GM03348 (cell line): ENCODE measurements at regions not wholly inside any gene's neighbourhood (a gene's known extent, or its start where the extent isn't known, plus 50 kb on each side); places are given as distances from the start of the nearest gene placed in this dataset.

Source experiments
- DNase-seq: peaks from one replicate; pipeline ENCODE4 v3.0.0; 2012; ENCODE audit warnings: low spot score

- DNase-seq = no peak
Measured at GRCh38 chr20:11281768-11282167, 608.0 kb upstream of the JAG1 start.

DNA sequence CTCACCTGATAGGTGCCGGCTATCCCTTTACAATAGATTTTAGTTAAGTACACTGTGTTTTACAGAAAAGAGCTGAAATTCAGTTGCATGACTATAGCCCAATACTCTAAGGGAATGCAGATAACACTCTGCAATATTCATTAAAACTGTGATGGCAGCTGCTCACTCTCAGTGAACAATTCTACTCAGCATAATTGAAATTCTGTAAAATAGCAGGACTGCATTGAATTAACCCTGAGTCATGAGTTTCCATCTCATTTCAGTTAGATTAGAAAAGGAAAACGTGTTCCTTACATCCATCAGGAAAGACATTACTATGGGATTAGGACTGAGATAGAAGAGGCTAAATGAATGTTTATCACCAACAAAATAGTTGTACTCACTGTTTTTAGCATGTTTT is 613.3 kb upstream of the JAG1 start:
- DNase-seq = no peak

DNA sequence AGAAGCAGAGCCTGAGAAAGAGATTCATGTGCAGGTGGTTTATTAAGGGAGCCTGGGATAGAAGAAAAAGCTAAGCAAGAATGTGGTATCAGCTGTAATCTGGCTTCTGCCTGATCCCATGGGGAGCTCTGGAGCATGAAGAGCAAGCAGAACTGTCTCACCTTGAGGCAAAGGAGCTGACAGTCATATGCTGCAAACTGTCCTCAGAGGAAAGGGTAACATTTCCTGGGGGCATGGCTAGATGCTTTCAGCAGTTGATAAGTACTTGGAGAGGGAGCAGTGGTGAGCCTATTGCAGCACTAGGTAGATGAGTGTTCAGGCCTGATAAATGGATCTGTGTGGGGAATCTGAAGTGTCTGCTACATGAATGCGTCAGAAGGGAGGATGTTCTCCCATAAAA is 621.5 kb upstream of the BTBD3 start:
- no peak for DNase-seq

GRCh38 chr20:11296951-11297350 is 620.7 kb upstream of the BTBD3 start:
- DNase-seq = no peak

- DNase-seq = no peak
Measured at GRCh38 chr20:11301699-11302098, 616.0 kb upstream of the BTBD3 start.

- DNase-seq = peak; percentile 42
Measured at GRCh38 chr20:11302436-11302835, 615.3 kb upstream of the BTBD3 start.

- no peak for DNase-seq
Measured at GRCh38 chr20:11304795-11305194, 612.9 kb upstream of the BTBD3 start.

- DNase-seq = no peak
Measured at GRCh38 chr20:11305406-11305805, 612.3 kb upstream of the BTBD3 start.

- DNase-seq = no peak
Measured at GRCh38 chr20:11311659-11312224, 606.0 kb upstream of the BTBD3 start.

DNA sequence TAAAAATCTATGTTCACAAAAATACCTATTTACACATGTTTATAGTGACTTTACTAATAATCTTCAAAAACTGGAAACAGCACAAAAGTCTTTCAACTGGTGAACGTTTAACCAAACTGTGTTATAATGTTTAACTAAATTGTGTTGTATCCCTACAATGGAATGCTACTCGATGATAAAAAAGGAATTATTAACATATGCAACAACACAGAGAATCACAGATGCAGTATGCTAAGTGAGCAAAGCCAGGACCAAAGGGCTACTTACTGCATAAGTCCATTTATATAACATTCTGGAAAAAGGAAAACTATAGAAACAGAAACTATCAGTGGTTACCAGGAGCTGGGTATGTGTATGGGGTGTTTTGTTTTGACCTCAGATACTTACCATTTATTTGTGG is 602.2 kb upstream of the BTBD3 start:
- no peak for DNase-seq

GRCh38 chr20:11316244-11316643 is 601.4 kb upstream of the BTBD3 start:
- DNase-seq = no peak

- DNase-seq = no peak
Measured at GRCh38 chr20:11320033-11320432, 597.7 kb upstream of the BTBD3 start.

DNA sequence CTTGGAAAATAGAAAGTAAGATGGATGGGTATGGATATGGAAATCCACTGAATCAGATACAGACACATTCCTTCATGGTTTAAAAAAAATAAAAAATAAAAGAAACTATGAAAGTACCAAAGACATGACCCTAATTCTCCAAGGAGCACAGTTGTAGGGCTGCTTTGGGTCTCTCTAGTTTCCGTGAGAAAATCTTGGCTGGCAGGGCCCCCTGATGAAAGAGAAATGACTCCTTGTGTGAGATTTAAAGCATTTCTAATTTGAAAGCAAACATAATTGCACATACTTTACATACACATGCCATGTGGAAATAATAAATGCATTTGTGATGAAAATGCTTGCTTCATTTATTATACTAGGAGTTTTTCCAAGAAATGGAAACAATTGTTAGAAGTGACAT is 593.9 kb upstream of the BTBD3 start:
- DNase-seq = no peak

DNA sequence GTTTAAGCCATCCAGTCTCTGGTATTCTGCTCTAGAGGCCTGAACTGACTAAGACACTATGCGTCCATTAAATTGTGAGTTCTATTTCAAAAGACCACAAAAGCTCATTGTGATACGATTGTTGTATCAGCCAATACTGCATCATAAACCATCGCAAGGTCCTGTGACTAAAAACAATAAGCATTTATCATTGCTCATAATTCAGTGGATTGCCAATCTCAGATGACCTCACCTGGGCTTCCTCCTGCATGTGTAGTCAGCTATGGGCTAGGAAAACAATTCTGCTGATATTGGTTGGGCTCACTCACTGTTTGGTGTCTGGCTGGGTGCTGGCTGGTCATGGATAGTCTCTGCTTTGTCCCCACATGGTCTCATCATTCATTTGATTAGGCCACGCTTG is 592.7 kb upstream of the BTBD3 start:
- DNase-seq = no peak

GRCh38 chr20:11328839-11329238 is 588.9 kb upstream of the BTBD3 start:
- no peak for DNase-seq

DNA sequence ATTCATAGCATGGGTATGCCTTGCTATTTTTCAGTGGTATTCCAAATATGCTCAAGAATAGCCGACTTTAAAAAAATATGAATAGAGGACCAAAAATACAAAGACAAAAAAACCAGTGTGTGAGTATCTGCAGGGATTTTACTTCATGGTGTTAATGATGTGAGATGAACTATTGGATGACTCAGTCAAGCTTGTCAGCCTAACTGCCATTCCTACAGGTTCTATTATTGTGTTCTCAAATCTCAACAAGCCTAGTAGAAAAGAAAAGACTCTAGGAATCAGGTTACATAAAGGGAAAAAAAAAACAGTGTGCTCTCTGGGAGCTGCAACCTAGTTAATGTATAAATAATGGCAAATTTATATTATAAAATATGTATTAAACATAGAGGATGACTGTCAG is 588.4 kb upstream of the BTBD3 start:
- no peak for DNase-seq

GRCh38 chr20:11331096-11331495 is 586.6 kb upstream of the BTBD3 start:
- no peak for DNase-seq

DNA sequence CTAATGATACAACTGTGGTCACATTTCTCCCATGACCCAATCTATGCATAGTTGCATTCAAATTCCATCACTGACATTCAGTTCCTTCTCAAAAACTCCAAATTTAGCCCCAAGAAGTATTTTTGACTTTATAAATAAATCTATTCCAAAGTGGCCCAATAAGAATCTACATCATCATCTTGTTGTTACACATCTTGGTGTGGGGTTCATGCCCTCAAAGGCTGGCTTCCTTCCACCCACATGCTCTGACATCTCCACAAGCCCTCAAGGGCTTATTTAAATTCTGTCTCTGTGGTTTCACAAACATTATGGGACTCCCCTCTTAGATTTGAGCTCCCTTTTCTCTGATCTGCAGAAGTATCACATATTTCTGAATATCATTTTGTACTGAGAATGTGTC is 585.3 kb upstream of the BTBD3 start:
- no peak for DNase-seq

DNA sequence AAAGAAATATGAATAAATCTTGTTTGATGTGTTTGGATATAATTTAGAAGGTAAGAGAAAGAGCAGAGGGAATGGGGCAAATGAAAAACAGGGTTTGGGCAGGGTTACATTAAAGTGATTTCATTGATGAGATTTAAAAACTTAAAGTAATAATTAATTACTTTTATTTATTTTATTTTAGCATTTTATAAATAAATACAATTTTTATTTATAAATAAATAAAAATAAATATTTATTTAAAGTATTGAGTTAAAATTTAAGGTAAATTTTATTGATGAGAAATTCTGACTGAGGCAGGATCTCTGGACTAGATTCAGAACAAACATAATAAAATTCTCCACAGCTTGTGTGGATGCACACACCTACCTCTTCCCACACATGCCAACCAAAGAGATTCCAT is 584.1 kb upstream of the BTBD3 start:
- DNase-seq = no peak

- DNase-seq = no peak
Measured at GRCh38 chr20:11337361-11338130, 580.1 kb upstream of the BTBD3 start.

DNA sequence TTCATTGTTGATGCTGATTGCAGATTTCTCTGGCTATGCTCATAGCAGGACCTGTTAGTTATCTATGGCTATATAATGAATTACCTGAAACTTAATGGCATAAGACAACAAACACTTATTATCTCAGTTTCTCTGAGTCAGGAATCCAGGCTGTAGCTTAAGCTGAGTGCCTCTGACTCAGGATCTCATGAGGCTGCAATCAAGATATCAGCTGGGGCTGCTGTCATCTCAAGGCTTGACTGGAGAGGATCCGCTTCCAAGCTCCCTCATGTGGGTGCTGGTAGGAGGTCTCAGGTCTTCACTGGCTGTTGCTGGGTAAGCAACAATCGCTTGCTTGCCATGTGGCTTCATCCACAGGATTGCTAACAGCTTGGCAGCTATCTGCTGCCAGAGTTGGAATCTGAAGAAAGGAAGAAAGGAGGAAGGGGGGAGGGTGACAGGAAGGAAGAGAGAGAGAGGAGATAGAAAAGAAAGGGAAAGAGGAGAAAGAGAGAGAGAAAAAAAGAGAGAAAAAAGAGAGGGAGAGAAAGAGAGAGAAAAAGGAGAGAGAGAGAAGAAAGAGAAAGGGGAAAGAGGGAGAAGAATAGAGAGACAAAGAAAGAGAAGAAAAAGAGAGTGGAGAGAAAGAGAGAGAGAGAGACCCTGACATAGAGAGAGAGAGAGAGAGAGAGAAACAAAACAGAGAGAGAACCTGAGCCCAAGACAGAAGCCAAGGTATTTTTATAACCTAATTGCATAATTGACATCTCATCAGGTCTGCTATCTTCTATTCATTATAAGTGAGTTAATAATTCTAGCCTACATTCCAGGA is 579.0 kb upstream of the BTBD3 start:
- no peak for DNase-seq

GRCh38 chr20:11344939-11345338 is 572.8 kb upstream of the BTBD3 start:
- no peak for DNase-seq

- no peak for DNase-seq
Measured at GRCh38 chr20:11347738-11348137, 570.0 kb upstream of the BTBD3 start.
